DND-41 (cell line): ENCODE measurements at regions not wholly inside any gene's neighbourhood (a gene's known extent, or its start where the extent isn't known, plus 50 kb on each side); places are given as distances from the start of the nearest gene placed in this dataset.

Source experiments
- ATAC-seq: fragments of 200-7000 bp; cut with Tn5 transposase; 3 replicates; pipeline ENCODE4 v1.9.1; 2021; ENCODE audit warnings: low read depth; ENCODE audit not compliant: insufficient read depth
- DNase-seq: peaks from one replicate; pipeline ENCODE4 v3.0.0-alpha.2; 2020
- H2AFZ ChIP-seq: 2 replicates; pipeline ENCODE4 v1.6.0; 2012; ENCODE audit warnings: low read depth, low read length
- H3K27ac ChIP-seq: 2 replicates; pipeline ENCODE4 v1.5.1; 2012; ENCODE audit warnings: low read length, inconsistent platforms
- H3K27me3 ChIP-seq: fragments of 200-600 bp; sonication (generic); 2 replicates; pipeline ENCODE4 v1.6.0; 2012; ENCODE audit warnings: low read length, mild to moderate bottlenecking, inconsistent platforms; ENCODE audit not compliant: insufficient read depth, poor library complexity
- H3K36me3 ChIP-seq: 2 replicates; pipeline ENCODE4 v1.5.1; 2012; ENCODE audit warnings: low read length, inconsistent platforms; ENCODE audit not compliant: insufficient read depth
- H3K4me1 ChIP-seq: 2 replicates; pipeline ENCODE4 v1.5.1; 2012; ENCODE audit warnings: mild to moderate bottlenecking, low read length; ENCODE audit not compliant: insufficient read depth
- H3K4me2 ChIP-seq: 2 replicates; pipeline ENCODE4 v1.6.0; 2012; ENCODE audit warnings: mild to moderate bottlenecking, moderate library complexity, low read length, inconsistent platforms; ENCODE audit not compliant: insufficient read depth
- H3K4me3 ChIP-seq, 2 experiments: fragments of 200-600 bp in 1 of 2; shearing (Covaris generic) in 1 of 2; 2 replicates each; pipeline ENCODE4 v1.5.1; 2012 to 2016; ENCODE audit warnings: inconsistent platforms in 2 of 2, low read length in 2 of 2, mild to moderate bottlenecking in 2 of 2, low read depth in 1 of 2, moderate library complexity in 1 of 2
- H3K79me2 ChIP-seq: 2 replicates; pipeline ENCODE4 v1.6.0; 2012; ENCODE audit warnings: low read length, inconsistent platforms; ENCODE audit not compliant: insufficient read depth
- H3K9ac ChIP-seq: 2 replicates; pipeline ENCODE4 v1.6.0; 2012; ENCODE audit warnings: low read depth, mild to moderate bottlenecking, inconsistent platforms, low read length, moderate library complexity
- H3K9me3 ChIP-seq: 2 replicates; pipeline ENCODE4 v1.5.1; 2012; ENCODE audit warnings: low read length, moderate library complexity, mild to moderate bottlenecking, inconsistent platforms; ENCODE audit not compliant: insufficient read depth, severe bottlenecking
- H4K20me1 ChIP-seq: 2 replicates; pipeline ENCODE4 v1.6.0; 2012; ENCODE audit warnings: low read length; ENCODE audit not compliant: insufficient read depth
- CTCF ChIP-seq: IDR thresholded peaks from 2 replicates; pipeline ENCODE4 v1.5.1; 2012; ENCODE audit warnings: borderline replicate concordance, low read length, moderate library complexity, mild to moderate bottlenecking; ENCODE audit not compliant: poor library complexity, severe bottlenecking; ENCODE audit errors: extremely low read depth
- EZH2 ChIP-seq: IDR thresholded peaks from 3 replicates; pipeline ENCODE4 v1.6.1; 2012; ENCODE audit warnings: borderline replicate concordance, low read depth, mild to moderate bottlenecking, moderate library complexity, low read length, inconsistent platforms; ENCODE audit not compliant: severe bottlenecking

- no peaks in the 10 kb centered on the region; the same call in 1 of the 2 replicates for H4K20me1 ChIP-seq
- no peak overlapping the region for H3K9ac ChIP-seq
- no peak for ATAC-seq
- no peaks in the 10 kb centered on the region for H3K79me2 ChIP-seq
- no peak overlapping the region for H2AFZ ChIP-seq
- H3K4me1 ChIP-seq = no peaks in the 10 kb centered on the region
- no peak for TF ChIP-seq EZH2
- TF ChIP-seq CTCF = no peak
- no peak overlapping the region for H3K4me3 ChIP-seq
- no peaks in the 10 kb centered on the region for H3K9me3 ChIP-seq
- H3K27me3 ChIP-seq = peaks cover 14% of the 10 kb centered on the region
- no peak for DNase-seq
- H3K27ac ChIP-seq = no peak overlapping the region
- no peaks in the 10 kb centered on the region for H3K36me3 ChIP-seq
- H3K4me2 ChIP-seq = no peak overlapping the region
Measured at GRCh38 chr4:3655963-3656362, 110.2 kb upstream of the ADRA2C start.

- Histone ChIP-seq H3K4me3 (no peak overlapping the region), H3K9me3 (no peaks in the 10 kb centered on the region), H3K4me1 (no peaks in the 10 kb centered on the region), H3K36me3 (no peaks in the 10 kb centered on the region), H4K20me1 (no peaks in the 10 kb centered on the region; the same call in 1 of the 2 replicates), H3K79me2 (no peaks in the 10 kb centered on the region), H3K27ac (no peak overlapping the region), H2AFZ (no peak overlapping the region), H3K27me3 (peaks cover 13% of the 10 kb centered on the region), H3K9ac (no peak overlapping the region), H3K4me2 (no peak overlapping the region)
- no peak for ATAC-seq
- DNase-seq = no peak
- no peak for TF ChIP-seq CTCF
- no peak for TF ChIP-seq EZH2
Measured at GRCh38 chr4:3655485-3655884, 110.7 kb upstream of the ADRA2C start.

GRCh38 chr4:3654036-3654807 is 112.0 kb upstream of the ADRA2C start:
- H4K20me1 ChIP-seq = no peaks in the 10 kb centered on the region
- no peaks in the 10 kb centered on the region for H3K9me3 ChIP-seq
- TF ChIP-seq CTCF (no peak), EZH2 (no peak)
- no peak overlapping the region for H2AFZ ChIP-seq
- H3K36me3 ChIP-seq = no peaks in the 10 kb centered on the region
- no peak overlapping the region for H3K4me2 ChIP-seq
- no peaks in the 10 kb centered on the region for H3K79me2 ChIP-seq
- peaks cover 10% of the 10 kb centered on the region for H3K27me3 ChIP-seq
- no peaks in the 10 kb centered on the region for H3K4me1 ChIP-seq
- ATAC-seq = no peak
- DNase-seq = no peak
- H3K9ac ChIP-seq = no peak overlapping the region
- no peak overlapping the region for H3K27ac ChIP-seq
- H3K4me3 ChIP-seq = no peak overlapping the region

- H2AFZ ChIP-seq = no peak overlapping the region
- H3K4me2 ChIP-seq = no peak overlapping the region
- H3K9ac ChIP-seq = no peak overlapping the region
- no peak overlapping the region for H3K27ac ChIP-seq
- H3K27me3 ChIP-seq = no peaks in the 10 kb centered on the region
- no peaks in the 10 kb centered on the region for H3K4me1 ChIP-seq
- H3K9me3 ChIP-seq = no peaks in the 10 kb centered on the region
- H3K4me3 ChIP-seq = no peak overlapping the region
- ATAC-seq (no peak), DNase-seq (no peak)
- no peaks in the 10 kb centered on the region for H3K79me2 ChIP-seq
- TF ChIP-seq CTCF = no peak
- no peak for TF ChIP-seq EZH2
- no peaks in the 10 kb centered on the region for H4K20me1 ChIP-seq
- no peaks in the 10 kb centered on the region for H3K36me3 ChIP-seq
Measured at GRCh38 chr4:3652586-3652985, 113.6 kb upstream of the ADRA2C start.
